ENCODE measurements at regions not wholly inside any gene's neighbourhood (a gene's known extent, or its start where the extent isn't known, plus 50 kb on each side); places are given as distances from the start of the nearest gene placed in this dataset.

GRCh38 chr9:89668866-89669246 is 64.0 kb downstream of the GADD45G start:
- Mint-ChIP-seq H3K36me3 (ENCODE audit: low read depth) (peaks cover 5% of the 10 kb centered on the region), H3K27ac (no peak overlapping the region), H3K4me3 (no peak overlapping the region), H3K9me3 (peaks cover 6% of the 10 kb centered on the region), H3K4me1 (peaks cover 39% of the 10 kb centered on the region), H3K27me3 (ENCODE audit: low read depth, poor library complexity) (peaks cover 3% of the 10 kb centered on the region)
- TF ChIP-seq CTCF (IDR thresholded peaks at IDR 0.05), result no peak
- no peak for DNase-seq

- no peak for DNase-seq
- TF ChIP-seq CTCF (IDR thresholded peaks at IDR 0.05), result no peak
- H3K36me3 Mint-ChIP-seq (ENCODE audit: low read depth), result peaks cover 5% of the 10 kb centered on the region
- H3K27me3 Mint-ChIP-seq (ENCODE audit: low read depth, poor library complexity), result peaks cover 3% of the 10 kb centered on the region
- no peak overlapping the region for H3K27ac Mint-ChIP-seq
- peaks cover 41% of the 10 kb centered on the region for H3K4me1 Mint-ChIP-seq
- no peak overlapping the region for H3K4me3 Mint-ChIP-seq
- H3K9me3 Mint-ChIP-seq, result peaks cover 6% of the 10 kb centered on the region
Observed at GRCh38 chr9:89669361-89669842, 64.6 kb downstream of the GADD45G start.

- Mint-ChIP-seq H3K27me3 (ENCODE audit: low read depth, poor library complexity) (peaks cover 3% of the 10 kb centered on the region), H3K4me1 (peaks cover 43% of the 10 kb centered on the region), H3K27ac (no peak overlapping the region), H3K4me3 (no peak overlapping the region), H3K36me3 (ENCODE audit: low read depth) (peaks cover 5% of the 10 kb centered on the region), H3K9me3 (peaks cover 6% of the 10 kb centered on the region)
- TF ChIP-seq CTCF (IDR thresholded peaks at IDR 0.05), result no peak
- DNase-seq, result no peak
Observed at GRCh38 chr9:89670114-89670513, 65.3 kb downstream of the GADD45G start.

GRCh38 chr9:89670801-89671434 is 66.1 kb downstream of the GADD45G start:
- H3K27ac Mint-ChIP-seq, result no peak overlapping the region
- H3K27me3 Mint-ChIP-seq (ENCODE audit: low read depth, poor library complexity), result no peaks in the 10 kb centered on the region
- DNase-seq, result no peak
- peaks cover 45% of the 10 kb centered on the region for H3K4me1 Mint-ChIP-seq
- H3K4me3 Mint-ChIP-seq, result no peak overlapping the region
- H3K9me3 Mint-ChIP-seq, result peaks cover 6% of the 10 kb centered on the region
- H3K36me3 Mint-ChIP-seq (ENCODE audit: low read depth), result peaks cover 5% of the 10 kb centered on the region
- no peak for TF ChIP-seq CTCF (IDR thresholded peaks at IDR 0.05)

GRCh38 chr9:89674667-89675057 is 69.8 kb downstream of the GADD45G start:
- H3K9me3 Mint-ChIP-seq, result peaks cover 9% of the 10 kb centered on the region
- no peak for TF ChIP-seq CTCF (IDR thresholded peaks at IDR 0.05)
- peaks cover 1% of the 10 kb centered on the region for H3K27me3 Mint-ChIP-seq (ENCODE audit: low read depth, poor library complexity)
- DNase-seq, result no peak
- H3K27ac Mint-ChIP-seq, result no peak overlapping the region
- H3K36me3 Mint-ChIP-seq (ENCODE audit: low read depth), result peaks cover 5% of the 10 kb centered on the region
- H3K4me1 Mint-ChIP-seq, result peaks cover 60% of the 10 kb centered on the region
- no peak overlapping the region for H3K4me3 Mint-ChIP-seq
